A549 (cell line): ENCODE measurements at regions not wholly inside any gene's neighbourhood (a gene's known extent, or its start where the extent isn't known, plus 50 kb on each side); places are given as distances from the start of the nearest gene placed in this dataset.
A peak's percentile ranks its signal among the peaks of the same experiment; 100 is the strongest.

Experiments
- ATAC-seq, 2 experiments: fragments of 200-7000 bp in 1 of 2; fragments of >200 bp in 1 of 2; cut with Nextera tagmentation in 1 of 2; cut with Tn5 transposase in 1 of 2; 3 replicates each; pipeline versions ENCODE4 v1.8.0 to v1.9.1; 2018 to 2020; ENCODE audit warnings: mild to moderate bottlenecking in 1 of 2, moderate library complexity in 1 of 2
- CTCF ChIA-PET: fragments of 300-600 bp; sonication (Branson Sonifier 250); formaldehyde crosslinking; extraction: SDS; loops from one replicate; lab custom pipeline; 2021; ENCODE audit warnings: antibody characterized with exemption, inconsistent platforms; lab: Yijun Ruan, JAX
- POLR2A ChIA-PET: fragments of 350-600 bp; formaldehyde crosslinking; extraction: SDS; loops from one replicate; lab custom pipeline; 2021; ENCODE audit warnings: antibody characterized with exemption, inconsistent platforms; lab: Yijun Ruan, JAX
- DNase-seq, 2 experiments: peaks; one replicate each; pipeline versions ENCODE4 v3.0.0 to v3.0.0-alpha.2; 2011 to 2016; ENCODE audit warnings: low read depth in 1 of 2, low spot score in 1 of 2
- FAIRE-seq: peaks from 2 replicates; lab custom pipeline; 2011; peaks lifted over from hg19 to GRCh38; lab: Jason Lieb, UNC
- H3K27ac ChIP-seq, 2 experiments: fragments of >200 bp; sonication (Bioruptor Twin); formaldehyde crosslinking; 3 replicates each; pipeline ENCODE4 v1.5.1; 2016 to 2017
- H3K4me1 ChIP-seq: fragments of >200 bp; sonication (Bioruptor Twin); formaldehyde crosslinking; 3 replicates; pipeline ENCODE4 v1.6.1; 2016
- H3K4me2 ChIP-seq: fragments of >200 bp; sonication (Bioruptor Twin); formaldehyde crosslinking; 3 replicates; pipeline ENCODE4 v1.6.1; 2016
- H3K4me3 ChIP-seq: fragments of >200 bp; sonication (Bioruptor Twin); formaldehyde crosslinking; 3 replicates; pipeline ENCODE4 v1.5.1; 2016
- H3K9me3 ChIP-seq: fragments of >200 bp; sonication (Bioruptor Twin); formaldehyde crosslinking; 3 replicates; pipeline ENCODE4 v1.6.1; 2016
- BHLHE40 ChIP-seq: IDR thresholded peaks from 2 replicates; pipeline ENCODE4 v1.6.1; 2012; ENCODE audit warnings: low read depth, low read length, inconsistent platforms
- EHF ChIP-seq: fragments of 250-450 bp; sonication (Bioruptor Pico); IDR thresholded peaks from 2 replicates; pipeline ENCODE4 v1.5.0; 2020; ENCODE audit warnings: mild to moderate bottlenecking
- GATA3 ChIP-seq: IDR thresholded peaks from 2 replicates; pipeline ENCODE4 v1.6.1; 2012; ENCODE audit warnings: borderline replicate concordance
- HOXB13 ChIP-seq: fragments of 250-450 bp; sonication (Bioruptor Pico); IDR thresholded peaks from 2 replicates; pipeline ENCODE4 v1.5.0; 2020; ENCODE audit warnings: low read depth, mild to moderate bottlenecking, moderate library complexity
- HOXB5 ChIP-seq: fragments of 250-450 bp; sonication (Bioruptor Pico); IDR thresholded peaks from 2 replicates; pipeline ENCODE4 v1.5.0; 2020; ENCODE audit warnings: mild to moderate bottlenecking, moderate library complexity
- JUNB ChIP-seq: fragments of >200 bp; sonication (Bioruptor Twin); formaldehyde crosslinking; IDR thresholded peaks from 2 replicates; pipeline ENCODE4 v1.6.1; 2016
- KDM5A ChIP-seq: fragments of 200-600 bp; sonication (generic); IDR thresholded peaks from 2 replicates; pipeline ENCODE4 v1.6.1; 2016; ENCODE audit warnings: antibody characterized with exemption, mild to moderate bottlenecking
- MAFK ChIP-seq: fragments of 450-650 bp; IDR thresholded peaks from 2 replicates; pipeline ENCODE4 v1.6.1; 2014; ENCODE audit not compliant: partially characterized antibody
- MAZ ChIP-seq: fragments of 150-350 bp; IDR thresholded peaks from 2 replicates; pipeline ENCODE4 v1.6.1; 2014; ENCODE audit warnings: antibody characterized with exemption, low read depth, low read length, borderline replicate concordance
- MYC ChIP-seq: IDR thresholded peaks from 2 replicates; pipeline ENCODE4 v1.6.1; 2012; ENCODE audit warnings: mild to moderate bottlenecking, inconsistent platforms, low read length, improper control_type of control experiment, borderline replicate concordance
- POLR2A ChIP-seq: IDR thresholded peaks from 2 replicates; pipeline ENCODE4 v1.6.1; 2012; ENCODE audit warnings: mild to moderate bottlenecking, low read length
- POLR2AphosphoS2 ChIP-seq: conservative IDR thresholded peaks from 2 replicates; pipeline ENCODE4 v1.6.1; 2012; ENCODE audit warnings: low read length, improper control_type of control experiment, inconsistent platforms
- RAD21 ChIP-seq, 2 experiments: fragments of >200 bp in 1 of 2; sonication (Bioruptor Twin) in 1 of 2; formaldehyde crosslinking in 1 of 2; IDR thresholded peaks in 1 of 2; conservative IDR thresholded peaks in 1 of 2; 2 replicates in 1 of 2; 3 replicates in 1 of 2; pipeline ENCODE4 v1.6.1; 2012 to 2018; ENCODE audit warnings: inconsistent platforms in 1 of 2
- ZSCAN20 ChIP-seq: fragments of 250-450 bp; sonication (Bioruptor Pico); IDR thresholded peaks from 2 replicates; pipeline ENCODE4 v1.8.0; 2022; ENCODE audit warnings: mild to moderate bottlenecking, moderate library complexity
- WGBS: methylation state at CpG from one replicate; pipeline ENCODE4 v1.1.6; 2017; ENCODE audit errors: missing lambda C conversion rate; 5-methylcytosine and 5-hydroxymethylcytosine counted together
- TF ChIP-seq, protein P1 (sequence below): fragments of 250-450 bp; sonication (Bioruptor Pico); IDR thresholded peaks from 2 replicates; pipeline ENCODE4 v1.5.0; 2021; ENCODE audit warnings: mild to moderate bottlenecking, moderate library complexity, borderline replicate concordance
- TF ChIP-seq, protein P2 (sequence below): fragments of >200 bp; sonication (Bioruptor Twin); formaldehyde crosslinking; IDR thresholded peaks from 3 replicates; pipeline ENCODE4 v1.5.1; 2016
- TF ChIP-seq, protein P3 (sequence below): IDR thresholded peaks from 2 replicates; pipeline ENCODE4 v1.6.1; 2012
- TF ChIP-seq, protein P4 (sequence below): fragments of 150-350 bp; IDR thresholded peaks from 2 replicates; pipeline ENCODE4 v1.6.1; 2014; ENCODE audit warnings: low read depth, mild to moderate bottlenecking, low read length
- TF ChIP-seq, protein P5 (sequence below): fragments of 200-600 bp; sonication (generic); IDR thresholded peaks from 2 replicates; pipeline ENCODE4 v1.6.1; 2016; ENCODE audit warnings: antibody characterized with exemption, mild to moderate bottlenecking, moderate library complexity
- TF ChIP-seq, protein P6 (sequence below): fragments of >200 bp; sonication (Bioruptor Twin); formaldehyde crosslinking; IDR thresholded peaks from 2 replicates; pipeline ENCODE4 v1.6.1; 2016

DNA sequence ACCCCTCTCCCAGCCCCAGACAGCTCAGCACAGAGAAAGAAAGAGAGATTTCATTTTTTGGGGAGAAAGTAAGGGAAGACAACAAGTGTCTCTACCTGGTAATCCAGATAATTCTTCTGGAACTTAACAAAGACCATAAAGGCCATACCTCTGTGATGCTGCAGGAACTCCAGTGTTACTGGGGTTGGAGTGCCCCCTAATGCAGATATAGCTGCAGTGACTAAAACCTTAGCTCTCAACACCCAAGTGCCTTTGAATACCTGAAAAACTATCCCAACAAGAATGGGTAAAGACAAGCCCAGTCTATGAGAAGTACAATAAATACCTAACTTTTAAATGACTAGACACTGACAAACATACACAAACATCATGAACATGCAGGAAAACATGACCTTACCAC is 365.3 kb upstream of the PTCHD4 start:
- FAIRE-seq (no peak), ATAC-seq (no peak), DNase-seq (peak in 1 of 2 experiments; percentile 6)
- H3K4me3 ChIP-seq: no peak overlapping the region
- H3K4me1 ChIP-seq: no peaks in the 10 kb centered on the region
- ChIA-PET POLR2A (no interaction called here), CTCF (interaction anchor here (1.4 to 1.7 kb wide), 3 partner anchors 9 to 688 kb away, joined by 3 to 7 read pairs (median 4); no protein-coding TSS in a partner anchor)
- H3K4me2 ChIP-seq: no peak overlapping the region
- TF ChIP-seq BHLHE40: no peak
- no peak for TF ChIP-seq EHF (CRISPR knock-in tag)
- no peak for TF ChIP-seq MYC
- no peak for TF ChIP-seq JUNB
- no peak for TF ChIP-seq HOXB5 (CRISPR knock-in tag)
- TF ChIP-seq RAD21 (conservative IDR thresholded peaks at IDR 0.05 in 1 of 2, IDR thresholded peaks at IDR 0.05 in 1 of 2): peak in 1 of 2 experiments; percentile 38; a peak in 2 of 5 replicates
- TF ChIP-seq, protein P1, sequence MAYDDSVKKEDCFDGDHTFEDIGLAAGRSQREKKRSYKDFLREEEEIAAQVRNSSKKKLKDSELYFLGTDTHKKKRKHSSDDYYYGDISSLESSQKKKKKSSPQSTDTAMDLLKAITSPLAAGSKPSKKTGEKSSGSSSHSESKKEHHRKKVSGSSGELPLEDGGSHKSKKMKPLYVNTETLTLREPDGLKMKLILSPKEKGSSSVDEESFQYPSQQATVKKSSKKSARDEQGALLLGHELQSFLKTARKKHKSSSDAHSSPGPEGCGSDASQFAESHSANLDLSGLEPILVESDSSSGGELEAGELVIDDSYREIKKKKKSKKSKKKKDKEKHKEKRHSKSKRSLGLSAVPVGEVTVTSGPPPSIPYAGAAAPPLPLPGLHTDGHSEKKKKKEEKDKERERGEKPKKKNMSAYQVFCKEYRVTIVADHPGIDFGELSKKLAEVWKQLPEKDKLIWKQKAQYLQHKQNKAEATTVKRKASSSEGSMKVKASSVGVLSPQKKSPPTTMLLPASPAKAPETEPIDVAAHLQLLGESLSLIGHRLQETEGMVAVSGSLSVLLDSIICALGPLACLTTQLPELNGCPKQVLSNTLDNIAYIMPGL (CRISPR knock-in tag): no peak
- no peak for TF ChIP-seq ZSCAN20 (CRISPR knock-in tag)
- TF ChIP-seq, protein P2, sequence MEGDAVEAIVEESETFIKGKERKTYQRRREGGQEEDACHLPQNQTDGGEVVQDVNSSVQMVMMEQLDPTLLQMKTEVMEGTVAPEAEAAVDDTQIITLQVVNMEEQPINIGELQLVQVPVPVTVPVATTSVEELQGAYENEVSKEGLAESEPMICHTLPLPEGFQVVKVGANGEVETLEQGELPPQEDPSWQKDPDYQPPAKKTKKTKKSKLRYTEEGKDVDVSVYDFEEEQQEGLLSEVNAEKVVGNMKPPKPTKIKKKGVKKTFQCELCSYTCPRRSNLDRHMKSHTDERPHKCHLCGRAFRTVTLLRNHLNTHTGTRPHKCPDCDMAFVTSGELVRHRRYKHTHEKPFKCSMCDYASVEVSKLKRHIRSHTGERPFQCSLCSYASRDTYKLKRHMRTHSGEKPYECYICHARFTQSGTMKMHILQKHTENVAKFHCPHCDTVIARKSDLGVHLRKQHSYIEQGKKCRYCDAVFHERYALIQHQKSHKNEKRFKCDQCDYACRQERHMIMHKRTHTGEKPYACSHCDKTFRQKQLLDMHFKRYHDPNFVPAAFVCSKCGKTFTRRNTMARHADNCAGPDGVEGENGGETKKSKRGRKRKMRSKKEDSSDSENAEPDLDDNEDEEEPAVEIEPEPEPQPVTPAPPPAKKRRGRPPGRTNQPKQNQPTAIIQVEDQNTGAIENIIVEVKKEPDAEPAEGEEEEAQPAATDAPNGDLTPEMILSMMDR: peak; percentile 15; the same call in 1 of the 3 replicates
- H3K9me3 ChIP-seq: no peaks in the 10 kb centered on the region
- H3K27ac ChIP-seq: no peak overlapping the region

DNA sequence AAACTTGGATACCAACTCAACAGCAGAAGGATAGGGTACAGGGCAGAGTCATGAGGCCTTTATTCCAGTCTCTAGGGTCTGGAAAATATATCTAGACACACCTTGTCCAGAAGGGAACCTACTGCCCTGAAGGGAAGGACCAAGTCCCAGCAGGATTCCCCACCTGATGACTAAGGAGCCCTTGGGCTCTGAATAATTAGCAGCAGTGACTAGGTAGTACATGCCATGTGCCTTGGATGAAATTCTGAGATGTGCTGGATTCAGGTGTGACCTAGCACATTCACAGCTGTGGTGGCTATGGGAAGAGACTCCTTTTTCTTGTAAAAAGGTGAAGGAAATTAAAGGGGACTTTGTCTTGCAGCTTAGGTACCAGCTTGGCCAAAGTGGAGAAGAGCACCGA is 364.3 kb upstream of the PTCHD4 start:
- H3K4me1 ChIP-seq: no peaks in the 10 kb centered on the region
- H3K4me2 ChIP-seq: no peak overlapping the region
- ATAC-seq (no peak), FAIRE-seq (no peak), DNase-seq (no peak)
- H3K4me3 ChIP-seq: no peak overlapping the region
- CTCF ChIA-PET: interaction anchor here (1.4 to 1.7 kb wide), 3 partner anchors 9 to 687 kb away, joined by 3 to 7 read pairs (median 4); no protein-coding TSS in a partner anchor
- H3K27ac ChIP-seq: no peak overlapping the region
- POLR2A ChIA-PET: no interaction called here
- no peaks in the 10 kb centered on the region for H3K9me3 ChIP-seq
- TF ChIP-seq, protein P3, sequence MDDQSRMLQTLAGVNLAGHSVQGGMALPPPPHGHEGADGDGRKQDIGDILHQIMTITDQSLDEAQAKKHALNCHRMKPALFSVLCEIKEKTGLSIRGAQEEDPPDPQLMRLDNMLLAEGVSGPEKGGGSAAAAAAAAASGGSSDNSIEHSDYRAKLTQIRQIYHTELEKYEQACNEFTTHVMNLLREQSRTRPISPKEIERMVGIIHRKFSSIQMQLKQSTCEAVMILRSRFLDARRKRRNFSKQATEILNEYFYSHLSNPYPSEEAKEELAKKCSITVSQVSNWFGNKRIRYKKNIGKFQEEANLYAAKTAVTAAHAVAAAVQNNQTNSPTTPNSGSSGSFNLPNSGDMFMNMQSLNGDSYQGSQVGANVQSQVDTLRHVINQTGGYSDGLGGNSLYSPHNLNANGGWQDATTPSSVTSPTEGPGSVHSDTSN: no peak
- TF ChIP-seq HOXB13 (CRISPR knock-in tag) (no peak), EHF (CRISPR knock-in tag) (no peak), POLR2AphosphoS2 (no peak), RAD21 (conservative IDR thresholded peaks at IDR 0.05 in 1 of 2, IDR thresholded peaks at IDR 0.05 in 1 of 2) (no peak), MAFK (no peak), POLR2A (no peak), MAZ (no peak), KDM5A (no peak), GATA3 (no peak)
- TF ChIP-seq, protein P4, sequence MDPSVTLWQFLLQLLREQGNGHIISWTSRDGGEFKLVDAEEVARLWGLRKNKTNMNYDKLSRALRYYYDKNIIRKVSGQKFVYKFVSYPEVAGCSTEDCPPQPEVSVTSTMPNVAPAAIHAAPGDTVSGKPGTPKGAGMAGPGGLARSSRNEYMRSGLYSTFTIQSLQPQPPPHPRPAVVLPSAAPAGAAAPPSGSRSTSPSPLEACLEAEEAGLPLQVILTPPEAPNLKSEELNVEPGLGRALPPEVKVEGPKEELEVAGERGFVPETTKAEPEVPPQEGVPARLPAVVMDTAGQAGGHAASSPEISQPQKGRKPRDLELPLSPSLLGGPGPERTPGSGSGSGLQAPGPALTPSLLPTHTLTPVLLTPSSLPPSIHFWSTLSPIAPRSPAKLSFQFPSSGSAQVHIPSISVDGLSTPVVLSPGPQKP: no peak
- TF ChIP-seq, protein P5, sequence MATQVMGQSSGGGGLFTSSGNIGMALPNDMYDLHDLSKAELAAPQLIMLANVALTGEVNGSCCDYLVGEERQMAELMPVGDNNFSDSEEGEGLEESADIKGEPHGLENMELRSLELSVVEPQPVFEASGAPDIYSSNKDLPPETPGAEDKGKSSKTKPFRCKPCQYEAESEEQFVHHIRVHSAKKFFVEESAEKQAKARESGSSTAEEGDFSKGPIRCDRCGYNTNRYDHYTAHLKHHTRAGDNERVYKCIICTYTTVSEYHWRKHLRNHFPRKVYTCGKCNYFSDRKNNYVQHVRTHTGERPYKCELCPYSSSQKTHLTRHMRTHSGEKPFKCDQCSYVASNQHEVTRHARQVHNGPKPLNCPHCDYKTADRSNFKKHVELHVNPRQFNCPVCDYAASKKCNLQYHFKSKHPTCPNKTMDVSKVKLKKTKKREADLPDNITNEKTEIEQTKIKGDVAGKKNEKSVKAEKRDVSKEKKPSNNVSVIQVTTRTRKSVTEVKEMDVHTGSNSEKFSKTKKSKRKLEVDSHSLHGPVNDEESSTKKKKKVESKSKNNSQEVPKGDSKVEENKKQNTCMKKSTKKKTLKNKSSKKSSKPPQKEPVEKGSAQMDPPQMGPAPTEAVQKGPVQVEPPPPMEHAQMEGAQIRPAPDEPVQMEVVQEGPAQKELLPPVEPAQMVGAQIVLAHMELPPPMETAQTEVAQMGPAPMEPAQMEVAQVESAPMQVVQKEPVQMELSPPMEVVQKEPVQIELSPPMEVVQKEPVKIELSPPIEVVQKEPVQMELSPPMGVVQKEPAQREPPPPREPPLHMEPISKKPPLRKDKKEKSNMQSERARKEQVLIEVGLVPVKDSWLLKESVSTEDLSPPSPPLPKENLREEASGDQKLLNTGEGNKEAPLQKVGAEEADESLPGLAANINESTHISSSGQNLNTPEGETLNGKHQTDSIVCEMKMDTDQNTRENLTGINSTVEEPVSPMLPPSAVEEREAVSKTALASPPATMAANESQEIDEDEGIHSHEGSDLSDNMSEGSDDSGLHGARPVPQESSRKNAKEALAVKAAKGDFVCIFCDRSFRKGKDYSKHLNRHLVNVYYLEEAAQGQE: no peak
- TF ChIP-seq, protein P6, sequence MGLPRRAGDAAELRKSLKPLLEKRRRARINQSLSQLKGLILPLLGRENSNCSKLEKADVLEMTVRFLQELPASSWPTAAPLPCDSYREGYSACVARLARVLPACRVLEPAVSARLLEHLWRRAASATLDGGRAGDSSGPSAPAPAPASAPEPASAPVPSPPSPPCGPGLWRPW: no peak
- WGBS: 90% methylated on average over 1 of the region's 1 CpG
